ENCODE measurements at regions not wholly inside any gene's neighbourhood (a gene's known extent, or its start where the extent isn't known, plus 50 kb on each side); places are given as distances from the start of the nearest gene placed in this dataset.
"Not testable (repeated sequence)": the region's sequence is repeated elsewhere in the genome, so short reads cannot be mapped to it uniquely, and the experiment has no call there.

GRCh38 chr3:30521156-30521715 lies 85.2 kb upstream of the TGFBR2 start:
- no peak for DNase-seq (ENCODE audit: low read depth)

DNA sequence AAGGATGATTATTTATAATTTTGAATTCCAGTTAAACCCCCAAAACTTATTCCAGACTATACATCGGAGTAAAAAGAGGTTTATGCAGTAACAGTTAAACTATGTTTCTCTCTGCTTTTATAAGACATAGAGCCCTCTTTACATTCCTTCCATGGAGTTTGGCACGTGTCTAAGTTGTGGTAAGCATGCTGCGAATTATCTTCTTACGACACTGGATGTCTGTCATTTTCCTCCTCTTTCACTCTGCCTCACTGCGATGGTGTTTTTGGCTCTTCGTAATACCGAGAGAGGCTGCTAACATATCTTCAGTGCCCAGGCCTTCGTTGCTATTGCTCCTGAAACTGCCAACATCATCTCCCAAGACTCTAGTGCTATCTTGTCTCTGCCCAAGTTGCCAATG lies 83.9 kb upstream of the TGFBR2 start:
- DNase-seq (ENCODE audit: low read depth) = no peak

- DNase-seq (ENCODE audit: low read depth) = no peak
These were observed 83.0 kb upstream of the TGFBR2 start for GRCh38 chr3:30523366-30523765.

- DNase-seq (ENCODE audit: low read depth) = no peak
These were observed 81.9 kb upstream of the TGFBR2 start for GRCh38 chr3:30524357-30525040.

GRCh38 chr3:30526031-30526430 lies 80.4 kb upstream of the TGFBR2 start:
- DNase-seq (ENCODE audit: low read depth) = no peak

- no peak for DNase-seq (ENCODE audit: low read depth)
These were observed 79.2 kb upstream of the TGFBR2 start for GRCh38 chr3:30527186-30527585.

GRCh38 chr3:30527720-30528119 lies 78.7 kb upstream of the TGFBR2 start:
- DNase-seq (ENCODE audit: low read depth) = no peak

GRCh38 chr3:30530084-30530483 lies 76.3 kb upstream of the TGFBR2 start:
- DNase-seq (ENCODE audit: low read depth) = no peak

GRCh38 chr3:30531017-30531570 lies 75.3 kb upstream of the TGFBR2 start:
- DNase-seq (ENCODE audit: low read depth) = no peak

GRCh38 chr3:30535525-30535924 lies 70.9 kb upstream of the TGFBR2 start:
- DNase-seq (ENCODE audit: low read depth) = no peak

DNA sequence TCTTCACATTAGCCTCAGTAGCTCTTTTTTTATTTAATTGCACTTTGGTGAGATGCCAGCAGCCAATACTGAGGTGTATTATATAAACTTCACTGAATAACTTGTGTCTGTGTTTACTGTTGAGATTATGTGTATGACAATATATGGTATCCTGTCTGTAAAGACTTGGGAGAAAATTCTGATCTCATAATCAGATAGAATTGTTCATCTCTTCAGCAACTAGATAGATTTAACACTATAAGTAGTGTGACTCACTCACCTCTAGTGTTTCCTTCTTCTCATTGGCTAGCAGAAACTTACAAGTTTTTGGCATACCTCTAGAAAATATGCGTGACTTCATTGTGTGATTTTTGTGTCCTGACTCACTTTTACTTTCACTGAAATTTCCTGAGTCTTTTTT lies 67.6 kb upstream of the TGFBR2 start:
- no peak for DNase-seq (ENCODE audit: low read depth)

DNA sequence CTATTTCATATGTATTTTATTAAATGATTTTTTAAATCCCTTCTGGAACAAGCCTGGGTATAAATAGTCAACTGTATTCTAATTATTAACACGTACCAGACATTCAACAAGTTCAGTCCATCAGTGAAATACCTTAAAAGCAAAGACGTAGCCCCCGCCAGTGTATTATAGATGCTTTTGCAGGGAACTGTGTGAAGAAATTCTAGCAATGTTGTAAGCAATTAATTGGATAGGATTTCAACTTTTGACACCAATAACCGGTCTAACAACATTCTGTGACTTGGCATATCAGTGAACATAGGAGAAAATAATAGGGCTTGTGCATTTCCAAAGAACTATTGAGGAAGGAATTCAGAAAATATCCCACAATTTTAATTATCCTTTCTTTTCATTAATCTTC lies 67.2 kb upstream of the TGFBR2 start:
- DNase-seq (ENCODE audit: low read depth) = no peak

DNA sequence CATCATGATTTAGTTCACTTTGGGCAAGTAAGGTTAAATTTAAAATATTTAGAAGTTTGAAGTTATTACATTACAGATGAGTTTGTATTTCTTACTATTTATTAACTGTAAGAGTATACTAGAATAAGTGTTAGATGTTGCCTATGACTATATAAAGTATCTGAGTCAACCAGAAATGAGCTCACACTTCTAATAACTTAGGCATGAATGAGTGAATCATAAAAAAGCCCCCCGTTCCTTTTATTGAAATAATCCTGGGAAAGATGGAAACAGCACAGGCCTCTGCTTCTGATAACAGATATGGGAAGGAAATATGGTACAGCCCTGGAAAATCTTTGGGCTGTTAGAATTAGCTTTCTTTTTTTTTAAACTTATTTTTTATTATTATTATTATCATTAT lies 66.6 kb upstream of the TGFBR2 start:
- DNase-seq (ENCODE audit: low read depth) = no peak

GRCh38 chr3:30541156-30541555 lies 65.2 kb upstream of the TGFBR2 start:
- not testable (repeated sequence) for DNase-seq (ENCODE audit: low read depth)

DNA sequence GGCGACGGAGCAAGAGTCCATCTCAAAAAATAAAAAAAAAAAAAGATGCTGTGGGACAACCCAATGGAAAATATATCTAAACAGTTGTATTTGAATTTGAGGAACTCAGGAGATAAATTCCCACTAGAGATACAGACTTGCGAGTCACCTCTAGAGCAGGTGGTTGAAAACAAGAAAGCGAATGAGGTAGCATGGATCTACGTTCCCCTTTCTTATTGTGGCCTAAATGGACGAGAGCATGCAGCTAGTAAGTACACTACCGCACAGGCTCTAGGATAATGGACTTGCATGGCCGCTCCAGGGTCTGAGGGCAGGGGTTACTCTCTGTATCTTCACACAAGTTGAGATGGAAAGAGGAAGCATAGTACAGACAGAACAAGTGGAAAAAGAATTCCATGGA lies 63.5 kb upstream of the TGFBR2 start:
- DNase-seq (ENCODE audit: low read depth) = no peak

DNA sequence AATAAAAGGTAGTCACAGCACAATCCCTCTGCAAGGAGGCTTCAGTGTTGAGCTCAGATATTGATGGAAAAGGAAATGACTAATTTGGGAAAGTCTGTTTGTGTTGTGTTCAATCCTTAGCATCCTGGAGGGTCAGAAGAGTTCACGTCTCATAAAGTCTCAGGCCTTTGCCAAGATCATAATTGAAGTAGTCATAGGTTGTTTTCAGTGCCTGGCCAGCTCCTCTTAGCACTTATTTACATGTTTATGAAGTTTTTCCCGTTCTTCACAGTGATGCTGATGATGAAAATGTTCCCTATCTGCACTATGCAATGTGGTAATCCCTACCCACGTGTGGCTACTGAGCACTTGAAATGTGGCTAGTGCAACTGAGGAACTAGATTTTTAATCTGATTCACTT lies 61.6 kb upstream of the TGFBR2 start:
- DNase-seq (ENCODE audit: low read depth) = no peak

DNA sequence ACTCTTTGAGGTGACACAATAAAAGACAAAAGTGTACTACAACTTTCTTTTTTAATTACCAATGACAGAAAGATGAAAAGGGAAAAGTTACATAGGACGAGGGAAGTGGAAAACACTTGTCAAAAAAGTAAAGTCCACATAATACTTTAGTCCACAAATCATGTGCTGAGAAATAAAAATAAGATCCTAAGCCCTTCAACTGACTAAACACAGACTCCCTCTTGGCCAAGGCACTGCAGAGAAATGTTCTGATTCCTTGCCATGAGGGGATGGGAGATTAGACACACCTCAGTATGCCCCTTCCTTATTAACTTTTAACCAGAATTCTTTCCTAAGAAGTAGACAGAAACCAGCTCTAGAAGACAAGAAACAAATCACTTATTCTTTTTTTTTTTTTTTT lies 59.5 kb upstream of the TGFBR2 start:
- DNase-seq (ENCODE audit: low read depth) = no peak

- DNase-seq (ENCODE audit: low read depth) = no peak
These were observed 58.7 kb upstream of the TGFBR2 start for GRCh38 chr3:30547716-30548115.

GRCh38 chr3:30548600-30548999 lies 57.8 kb upstream of the TGFBR2 start:
- DNase-seq (ENCODE audit: low read depth) = no peak

GRCh38 chr3:30549600-30549999 lies 56.8 kb upstream of the TGFBR2 start:
- no peak for DNase-seq (ENCODE audit: low read depth)

- DNase-seq (ENCODE audit: low read depth) = no peak
These were observed 56.2 kb upstream of the TGFBR2 start for GRCh38 chr3:30550246-30550645.

- no peak for DNase-seq (ENCODE audit: low read depth)
These were observed 55.1 kb upstream of the TGFBR2 start for GRCh38 chr3:30551266-30551665.

GRCh38 chr3:30551927-30552326 lies 54.5 kb upstream of the TGFBR2 start:
- no peak for DNase-seq (ENCODE audit: low read depth)
